Eye (tissue), 1 donor: ENCODE measurements at regions not wholly inside any gene's neighbourhood (a gene's known extent, or its start where the extent isn't known, plus 50 kb on each side); places are given as distances from the start of the nearest gene placed in this dataset.

Experiments
- DNase-seq: peaks from one replicate; pipeline ENCODE4 v3.0.0-alpha.2; 2015

DNA sequence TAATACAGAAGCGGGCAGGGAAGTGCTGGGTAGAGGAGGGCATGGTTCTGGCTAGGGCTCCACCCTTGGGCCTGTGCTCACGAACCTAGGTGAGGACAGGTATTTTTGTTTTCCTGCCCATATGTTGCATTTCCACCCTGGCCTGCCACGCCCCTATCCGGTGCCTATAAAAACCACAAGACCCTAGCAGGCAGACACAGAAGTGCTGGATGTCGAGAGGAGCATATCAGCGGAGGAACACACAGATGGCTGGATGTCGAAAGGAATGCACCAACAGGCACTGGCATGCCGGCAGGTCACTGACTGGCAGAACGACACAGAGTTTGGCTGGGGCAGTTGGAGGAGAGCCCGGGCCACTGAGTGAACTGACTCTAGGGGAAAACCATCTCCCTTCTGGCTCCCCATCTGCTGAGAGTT, 316.6 kb upstream of the BOD1L1 start:
- DNase-seq, result no peak

DNA sequence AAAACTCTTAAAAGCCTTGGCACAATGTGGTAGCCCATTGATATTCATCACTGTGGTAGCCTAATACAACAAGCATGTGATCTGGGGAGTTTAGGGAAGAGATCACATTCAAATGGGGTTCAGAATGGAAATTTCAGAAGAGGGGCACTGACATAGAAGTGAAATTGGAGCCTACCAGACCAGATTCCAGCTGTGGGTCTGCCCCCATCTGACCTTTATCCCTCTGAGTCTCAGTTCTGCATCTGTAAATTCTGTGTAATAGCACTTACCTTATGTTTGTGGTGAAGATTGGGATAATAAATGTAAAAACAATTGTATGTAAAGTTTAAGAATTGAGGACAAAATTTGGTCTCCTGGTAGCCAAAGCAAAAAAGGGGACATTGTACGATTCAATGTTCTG, 320.4 kb upstream of the BOD1L1 start:
- DNase-seq, result no peak

DNA sequence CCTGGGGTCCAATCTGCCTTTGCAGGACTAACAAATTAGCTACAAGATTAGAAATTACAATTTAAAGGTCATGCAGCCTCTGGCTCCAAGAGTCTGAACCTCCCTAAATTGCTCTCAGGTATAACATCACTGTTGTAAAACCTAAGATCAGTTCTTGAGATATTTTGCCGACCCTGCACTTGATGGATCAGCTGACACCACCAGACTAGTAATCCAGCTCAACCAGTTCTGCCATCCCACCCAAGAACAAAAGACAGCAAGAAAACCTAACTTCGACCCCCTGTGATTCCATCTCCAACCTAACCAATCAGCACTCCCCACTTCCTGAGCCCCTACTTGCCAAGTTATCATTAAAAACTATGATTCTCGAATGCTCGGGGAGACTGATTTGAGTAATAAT, 323.0 kb upstream of the BOD1L1 start:
- DNase-seq, result no peak

DNA sequence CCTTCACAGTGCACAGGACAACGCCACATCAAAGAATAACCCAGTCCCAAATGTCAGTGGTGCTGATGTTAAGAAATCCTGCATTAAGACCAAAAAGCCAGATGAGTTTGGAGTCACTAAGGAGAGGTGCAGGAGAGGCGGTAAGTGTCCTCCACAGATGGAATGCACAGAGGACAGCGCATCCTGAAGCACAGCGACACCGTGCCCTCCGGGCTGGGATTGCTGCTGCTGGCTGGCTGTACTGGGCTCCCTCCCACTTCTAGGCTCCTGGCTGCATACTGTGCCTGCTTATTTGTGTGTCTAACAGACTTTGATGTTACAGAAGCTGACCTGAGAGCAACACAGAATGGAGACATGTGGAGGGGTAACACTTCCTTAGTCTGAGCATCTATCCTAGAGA, 325.6 kb upstream of the BOD1L1 start:
- no peak for DNase-seq

DNA sequence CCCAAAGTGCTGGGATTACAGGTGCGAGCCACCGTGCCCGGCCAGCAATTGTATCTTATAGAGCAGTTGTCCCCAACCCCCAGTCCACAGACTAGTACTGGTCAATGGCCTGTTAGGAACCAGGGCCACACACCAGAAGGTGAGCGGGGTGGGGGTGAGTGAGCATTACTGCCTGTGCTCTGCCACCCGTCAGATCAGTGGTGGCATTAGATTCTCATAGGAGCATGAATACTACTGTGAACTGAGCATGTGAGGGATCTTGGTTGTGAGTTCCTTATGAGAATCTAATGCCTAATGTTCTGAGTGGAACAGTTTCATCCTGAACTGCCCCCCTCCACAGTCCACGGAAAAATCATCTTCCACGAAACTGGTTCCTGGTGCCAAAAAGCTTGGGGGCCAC, 328.0 kb upstream of the BOD1L1 start:
- DNase-seq, result no peak

DNA sequence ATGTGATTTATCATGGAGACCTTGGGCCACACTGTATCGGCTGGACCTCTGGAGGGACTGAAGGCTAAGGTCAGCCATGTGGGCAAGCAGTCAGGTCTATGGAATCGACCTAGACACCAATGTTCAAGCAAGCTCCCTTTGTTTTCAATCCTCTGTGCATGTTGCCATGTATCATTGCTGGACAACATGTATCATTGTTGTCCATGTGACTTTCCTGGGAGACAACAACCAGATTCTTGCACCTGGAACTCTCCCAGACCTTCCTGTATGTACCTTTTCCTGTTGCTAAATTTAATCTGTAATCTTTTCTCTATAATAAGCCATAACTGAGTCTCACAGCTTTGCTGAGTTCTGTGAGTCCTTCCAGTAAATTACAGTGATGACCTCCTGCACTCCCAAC, 329.4 kb upstream of the BOD1L1 start:
- DNase-seq, result no peak

DNA sequence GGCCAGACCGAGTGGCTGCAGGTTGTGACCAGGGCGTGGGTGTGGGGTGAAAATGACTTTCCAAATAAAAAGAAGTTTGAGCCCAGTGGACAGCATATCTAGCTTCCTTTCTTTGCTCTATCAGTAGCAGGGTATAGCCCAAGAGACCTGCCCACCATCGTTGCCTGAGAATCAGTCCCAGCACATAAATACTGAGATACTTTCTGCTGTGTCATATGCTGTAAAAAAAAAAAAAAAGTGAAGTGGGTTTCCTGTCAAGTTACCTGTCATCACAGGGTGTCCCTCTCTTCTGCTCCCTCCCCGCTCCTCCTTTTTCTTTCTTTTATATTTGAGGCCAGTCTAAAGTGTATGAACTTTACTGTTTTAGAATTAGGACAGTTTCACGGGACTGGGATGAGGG, 330.3 kb upstream of the BOD1L1 start:
- no peak for DNase-seq

DNA sequence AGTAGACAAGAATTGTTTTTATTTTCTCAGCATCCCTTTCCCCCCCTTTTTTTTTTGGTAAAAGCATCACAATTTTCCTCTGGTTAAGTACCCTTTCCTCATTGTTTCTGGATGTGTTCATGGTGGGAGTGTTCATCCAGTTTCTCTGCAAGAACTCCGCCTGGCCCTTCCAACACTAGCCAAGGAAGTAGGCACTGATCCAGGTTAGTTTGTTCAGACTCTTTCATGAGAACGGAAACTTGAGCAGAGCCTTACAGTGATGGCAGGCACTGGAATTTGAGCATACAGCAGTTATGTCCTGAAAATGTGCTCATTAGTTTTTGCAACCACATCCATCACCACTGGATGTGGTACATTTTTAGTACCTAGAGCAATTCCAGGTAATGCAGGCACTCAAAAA, 336.1 kb upstream of the BOD1L1 start:
- DNase-seq, result no peak

DNA sequence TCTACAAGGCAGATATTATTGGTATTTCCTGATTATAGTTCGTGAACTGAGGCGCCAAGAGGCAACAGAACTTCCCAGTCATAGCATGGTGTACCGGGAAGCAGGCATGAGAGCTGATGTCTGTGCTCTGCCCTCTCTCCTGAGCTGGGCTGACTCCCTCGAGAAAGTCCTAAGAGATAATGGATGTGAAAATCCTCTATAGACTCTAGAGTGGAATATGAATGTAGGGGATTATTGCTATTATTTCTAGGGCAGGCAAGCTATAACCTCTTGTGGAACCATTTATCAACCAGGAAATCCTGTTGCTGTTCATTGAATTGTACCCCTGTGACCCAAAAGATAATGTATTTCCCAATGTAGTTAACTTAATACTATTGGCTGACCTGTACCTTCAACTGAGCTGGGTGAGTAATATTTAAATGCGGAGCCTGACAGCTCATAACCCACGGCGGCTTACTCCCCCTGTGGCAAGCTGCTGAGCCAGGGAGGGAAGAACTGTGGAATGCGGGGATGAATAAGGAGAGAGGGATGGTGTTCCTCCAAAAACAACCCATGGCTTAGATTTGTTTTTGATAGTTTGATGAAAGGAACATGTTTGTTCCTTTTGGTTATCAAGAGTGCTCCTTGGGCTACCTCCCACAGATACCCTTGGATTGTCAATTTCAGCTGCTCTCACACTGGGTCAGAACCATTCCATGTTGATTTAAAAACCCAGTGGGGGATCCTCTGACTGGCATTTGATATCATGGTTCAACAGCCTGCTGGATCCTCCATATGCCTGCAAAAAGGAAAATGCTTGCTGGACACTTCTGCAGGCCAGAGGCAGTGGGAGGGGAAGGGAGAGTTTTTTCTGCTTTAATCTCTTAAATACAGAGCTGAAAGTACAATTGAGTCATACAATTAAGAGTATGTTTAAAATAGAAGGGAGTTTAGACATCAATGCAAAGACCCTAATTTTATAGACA, 339.0 kb upstream of the BOD1L1 start:
- no peak for DNase-seq

DNA sequence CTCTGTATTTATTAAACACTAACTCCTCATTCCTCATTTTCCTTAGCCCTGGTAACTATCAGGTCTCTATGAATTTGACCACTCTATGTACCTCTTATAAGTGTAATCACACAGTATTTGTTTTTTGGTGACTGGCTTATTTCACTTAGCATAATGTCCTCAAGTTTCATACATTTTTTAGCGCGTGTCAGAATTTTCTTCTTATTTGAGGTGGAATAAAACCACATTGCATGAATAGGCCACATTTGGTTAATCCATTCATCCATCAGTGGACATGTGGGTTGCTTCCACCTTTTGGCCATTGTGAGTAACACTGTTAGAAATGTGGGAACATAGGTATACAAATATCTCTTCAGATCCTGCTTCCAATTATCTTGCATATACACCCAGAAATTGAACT, 341.2 kb upstream of the BOD1L1 start:
- no peak for DNase-seq

DNA sequence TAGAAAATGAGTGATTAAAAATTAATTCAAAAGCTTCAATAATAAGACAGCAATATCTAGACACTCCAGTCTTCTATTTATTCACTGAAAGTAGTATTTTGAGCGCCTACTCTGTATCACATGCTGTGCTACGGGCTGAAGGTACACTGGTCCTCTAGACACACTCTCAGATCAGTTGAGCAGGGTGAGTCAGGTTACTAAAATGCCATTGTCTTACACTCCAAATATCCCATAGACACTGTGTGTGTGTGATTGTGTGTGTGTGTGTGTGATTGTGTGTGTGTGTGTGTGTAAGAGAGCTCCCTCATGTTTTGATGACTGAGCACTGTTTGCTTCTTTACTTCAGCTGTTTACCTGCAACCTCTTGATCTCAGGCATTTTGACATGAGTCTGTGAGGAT, 342.8 kb upstream of the BOD1L1 start:
- DNase-seq, result no peak

DNA sequence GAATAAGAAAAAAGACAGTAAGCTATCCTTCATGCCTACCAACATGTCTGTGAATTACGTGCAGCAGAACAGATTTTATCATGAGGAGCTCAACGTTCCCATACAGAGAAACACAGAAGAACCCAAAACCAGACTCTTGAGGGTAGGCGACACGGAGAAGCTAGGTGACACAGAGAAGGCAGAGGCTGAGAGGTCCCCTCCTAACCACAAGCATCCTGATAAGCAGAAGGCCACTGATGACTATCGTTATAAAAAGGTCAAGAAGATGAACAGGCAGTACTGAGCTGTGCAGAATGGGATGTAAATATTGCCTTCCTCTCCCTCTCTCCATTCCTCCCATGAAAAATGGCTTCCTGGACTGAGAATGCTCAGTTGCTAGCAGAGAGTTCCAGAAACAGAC, 350.2 kb upstream of the BOD1L1 start:
- no peak for DNase-seq

DNA sequence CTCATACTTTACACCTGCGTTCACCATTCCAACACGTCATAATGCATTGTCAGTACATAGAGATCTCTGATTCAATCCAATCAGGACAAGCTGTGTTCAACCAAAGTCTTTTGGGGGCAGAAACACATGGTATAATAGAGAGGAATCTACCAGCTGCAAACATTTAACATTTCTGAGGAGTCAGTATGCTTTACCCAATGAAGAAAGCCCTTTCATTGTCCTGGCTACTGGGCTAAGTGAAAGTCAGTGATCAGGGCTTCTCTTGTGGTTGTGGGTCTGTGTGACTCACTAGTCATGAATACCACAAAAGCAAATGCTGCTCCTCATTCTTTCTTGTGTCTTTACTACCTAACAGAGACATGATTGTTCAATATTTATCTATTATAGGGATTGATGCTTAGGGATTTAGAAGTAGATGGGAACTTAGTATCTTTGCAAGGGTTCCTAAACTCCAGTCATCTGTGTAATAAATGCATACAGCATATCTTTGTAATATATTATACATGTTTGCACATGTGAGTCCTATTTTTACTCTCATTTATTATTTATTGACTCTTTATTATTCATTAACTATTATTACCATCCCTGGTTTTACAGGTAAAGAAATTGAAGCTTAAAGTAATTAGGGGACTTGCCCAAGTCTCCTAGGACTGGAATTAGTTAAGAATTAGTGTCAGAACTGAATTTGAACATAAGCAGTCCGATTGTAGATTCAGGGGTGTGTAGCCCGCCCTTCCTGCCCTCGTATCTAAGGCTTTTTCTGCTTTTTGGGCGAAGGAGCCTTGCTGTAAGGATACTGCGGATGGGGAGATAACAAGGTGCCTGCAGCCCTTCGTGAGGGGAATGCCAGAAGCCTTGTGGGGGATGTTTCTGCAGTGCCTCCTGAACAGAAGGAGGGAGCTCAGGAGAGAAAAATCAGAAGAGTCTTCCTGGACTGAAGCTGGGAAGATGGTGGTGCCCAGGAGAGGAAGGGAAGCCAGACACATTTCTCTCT, 353.1 kb upstream of the BOD1L1 start:
- no peak for DNase-seq

DNA sequence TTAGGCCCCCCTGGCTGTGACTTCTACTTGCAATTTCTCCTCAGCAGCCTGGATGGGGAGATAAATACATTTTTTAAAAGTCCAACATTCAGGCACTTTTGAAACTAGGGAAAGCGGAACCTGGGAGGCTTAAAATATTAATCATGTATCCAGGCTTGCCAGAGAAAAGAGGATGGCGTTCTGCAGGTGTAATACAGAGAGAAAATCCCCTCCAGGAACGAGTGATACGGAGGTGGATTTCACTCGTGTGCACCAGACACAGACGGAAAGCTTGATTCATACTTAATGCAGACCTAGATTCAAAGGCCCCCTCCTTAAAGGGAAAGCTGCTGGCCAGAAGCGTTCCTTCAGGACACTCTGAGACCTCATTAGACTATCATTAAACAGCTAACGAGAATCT, 354.0 kb upstream of the BOD1L1 start:
- no peak for DNase-seq

DNA sequence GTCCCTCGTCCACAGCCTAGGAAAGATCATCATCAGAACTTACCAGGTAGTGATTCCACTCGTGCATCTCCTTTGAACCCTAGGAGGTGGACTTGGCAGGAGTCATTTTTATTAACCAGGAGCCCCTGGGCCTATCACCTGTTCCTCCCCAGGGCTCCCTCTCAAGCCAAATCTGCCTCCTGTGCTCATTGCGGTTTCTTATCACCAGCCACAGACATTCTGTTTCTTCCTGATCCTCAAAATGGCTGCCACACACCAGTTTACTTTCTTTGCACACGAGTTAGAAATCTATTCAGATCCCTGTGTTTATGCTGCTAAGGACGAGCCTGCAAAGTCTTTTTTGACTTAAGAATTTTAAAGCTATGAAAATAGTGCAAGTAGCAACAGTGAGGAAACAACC, 354.5 kb upstream of the BOD1L1 start:
- DNase-seq, result no peak

DNA sequence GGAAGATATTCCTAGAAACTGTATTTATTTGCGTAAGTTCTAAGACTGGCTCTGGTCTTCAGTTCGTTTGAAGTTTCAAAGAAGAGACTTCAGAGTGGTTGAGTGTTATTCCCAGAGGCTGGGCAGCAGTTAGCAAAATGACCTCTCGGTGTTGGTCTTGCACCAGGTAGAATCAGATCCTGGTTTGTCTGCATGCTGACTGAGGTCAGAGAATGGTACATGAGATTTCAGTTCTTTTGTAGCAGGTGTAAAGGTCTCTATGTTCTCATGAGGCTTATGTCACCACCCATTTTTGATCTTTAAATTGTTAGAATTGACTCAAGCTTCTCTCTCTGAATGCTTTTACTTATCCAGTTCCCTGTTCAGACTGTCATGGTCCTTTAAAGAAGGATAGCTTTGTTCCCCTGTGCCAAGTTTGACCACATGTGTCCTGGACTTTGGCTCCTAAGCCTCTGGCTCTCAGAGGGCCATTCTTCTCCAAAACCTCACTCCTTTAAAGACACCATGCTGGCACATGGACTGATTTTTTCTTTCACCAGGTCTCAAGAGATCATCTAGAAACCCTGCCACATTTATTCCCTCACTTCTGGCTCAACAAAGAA, 355.8 kb upstream of the BOD1L1 start:
- DNase-seq, result no peak

DNA sequence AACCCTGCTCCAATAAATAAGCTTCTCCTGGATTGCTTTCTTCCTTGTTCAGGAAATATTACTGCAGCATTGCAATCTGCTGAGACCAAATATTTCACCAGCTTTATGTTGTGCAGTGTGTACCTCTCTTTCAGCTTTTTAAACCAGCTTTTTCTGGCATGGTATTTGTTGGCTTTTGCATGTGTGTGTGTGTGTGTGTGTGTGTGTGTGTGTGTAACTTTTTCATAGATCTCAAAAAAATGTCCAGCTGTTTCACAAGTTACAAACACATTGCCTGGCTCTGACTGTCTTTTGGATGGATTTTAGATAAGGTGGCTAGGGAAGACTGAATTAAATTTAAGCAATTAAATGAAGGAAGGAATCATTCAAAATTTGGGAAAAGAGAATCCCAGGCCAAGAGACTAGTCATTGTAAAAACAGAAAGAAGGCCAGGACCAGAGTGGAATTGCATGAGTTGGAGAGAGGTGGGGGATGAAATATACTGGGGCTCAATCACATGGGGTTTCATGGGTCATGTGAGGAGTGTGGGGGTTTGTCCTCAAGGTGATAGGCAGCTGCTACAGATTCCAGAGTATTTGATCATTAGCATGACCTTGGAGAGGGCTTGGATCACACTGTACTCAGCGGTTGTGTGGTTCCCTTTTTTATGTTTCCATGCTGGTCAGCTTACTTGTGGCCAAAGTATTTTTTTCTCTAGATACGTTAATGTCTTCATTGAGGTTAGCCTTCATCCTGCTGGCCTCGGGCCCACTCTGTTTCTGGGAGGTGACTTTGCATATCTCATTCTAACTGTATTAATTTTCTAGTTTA, 357.7 kb upstream of the BOD1L1 start:
- no peak for DNase-seq

DNA sequence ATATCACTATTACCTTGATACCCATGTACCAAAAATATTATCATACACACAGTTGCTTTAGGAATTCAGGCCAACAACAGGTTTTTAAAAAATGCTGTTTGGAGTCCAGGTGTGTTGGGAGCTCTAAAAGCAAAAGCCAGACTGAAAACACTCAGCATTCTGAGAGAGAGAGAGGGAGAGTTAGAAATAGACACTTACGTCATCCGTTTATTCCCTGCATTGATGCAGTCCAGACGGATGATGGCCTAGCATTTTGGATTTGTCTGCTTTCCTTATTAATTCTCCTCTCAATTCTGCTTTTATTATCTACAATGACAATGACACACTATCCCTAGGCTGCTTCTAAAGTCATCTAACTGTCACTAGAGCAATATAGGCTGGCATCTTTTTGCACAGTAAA, 358.3 kb upstream of the BOD1L1 start:
- no peak for DNase-seq

DNA sequence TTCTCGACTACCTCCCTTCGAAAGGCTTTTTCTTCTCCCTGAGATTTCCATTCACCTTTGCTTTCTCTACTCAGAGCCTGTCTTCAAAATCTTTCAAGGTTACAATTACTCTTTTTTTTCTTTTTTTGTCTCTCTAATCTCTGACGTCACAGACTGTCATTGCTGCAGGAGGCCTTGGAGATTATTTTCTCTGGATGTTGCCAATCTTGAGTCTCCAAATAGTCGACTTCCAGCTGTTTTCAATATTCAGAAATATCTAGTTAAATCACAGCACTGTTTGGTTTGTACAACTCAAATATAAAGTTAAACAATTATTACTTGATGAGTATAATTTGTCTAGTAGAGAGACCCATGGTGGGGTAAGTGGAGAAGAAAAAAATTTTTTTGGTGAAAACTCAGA, 359.0 kb upstream of the BOD1L1 start:
- DNase-seq, result no peak

DNA sequence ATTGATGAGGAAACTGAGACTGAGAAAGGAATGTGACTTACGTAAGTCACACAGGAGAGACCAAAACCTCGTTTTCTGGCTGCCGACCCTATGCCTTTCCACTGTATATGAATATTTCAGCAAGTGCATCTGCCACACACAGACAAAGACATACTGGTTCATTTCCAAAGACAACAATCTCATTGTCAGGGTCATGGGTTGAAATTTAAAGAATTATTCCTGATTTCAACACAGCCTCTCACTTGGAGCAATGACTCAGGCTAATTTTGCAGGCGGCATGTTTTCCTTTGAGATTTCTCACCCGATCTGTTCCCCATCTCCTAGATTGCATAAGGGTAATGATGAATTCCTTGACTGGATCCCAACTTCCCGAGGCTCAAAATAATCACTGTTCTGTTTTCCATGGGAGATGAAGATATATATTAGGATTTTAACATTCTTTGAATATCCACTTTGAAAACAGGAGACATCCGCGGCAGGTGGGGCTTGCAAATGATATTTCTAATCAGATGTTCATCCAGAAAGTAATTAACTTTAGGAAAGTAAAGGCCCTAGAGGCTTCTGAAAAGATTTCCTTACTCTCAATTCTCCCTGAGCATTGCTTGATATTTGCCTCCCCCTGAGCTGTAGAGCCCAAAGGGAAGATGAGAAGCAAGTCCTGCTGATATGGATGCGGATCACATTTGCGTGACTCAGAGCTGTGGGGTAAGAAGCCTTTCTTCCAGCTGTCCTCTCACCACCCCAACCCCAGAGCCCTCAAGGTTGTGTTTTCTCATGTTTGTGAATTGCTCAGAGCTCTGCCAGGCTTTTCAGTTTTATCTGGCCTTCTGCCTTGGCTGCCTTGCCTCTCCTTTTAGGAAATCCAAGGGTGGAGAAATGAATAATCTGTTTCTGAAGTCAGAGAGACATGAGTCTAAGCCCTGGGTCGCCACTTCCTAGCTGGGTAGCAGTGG, 361.1 kb upstream of the BOD1L1 start:
- DNase-seq, result no peak

DNA sequence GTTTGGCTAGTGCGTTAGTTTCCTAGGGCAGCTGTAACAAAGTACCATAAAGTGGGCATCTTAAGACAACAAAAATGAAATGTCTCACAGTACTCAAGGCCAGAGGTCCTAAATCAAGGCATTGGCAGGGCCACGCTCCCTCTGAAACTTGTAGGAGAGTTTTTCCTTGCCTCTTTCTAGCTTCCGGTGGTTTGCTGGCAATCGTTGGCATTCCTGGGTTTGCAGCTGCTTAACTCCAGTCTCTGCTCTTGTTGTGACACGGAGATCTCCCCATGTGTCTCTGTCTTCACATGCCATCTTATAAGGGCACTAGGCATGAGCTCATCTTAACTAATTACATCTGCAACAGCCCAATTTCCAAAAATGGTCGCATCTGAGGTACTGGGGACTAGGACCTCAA, 362.0 kb upstream of the BOD1L1 start:
- DNase-seq, result no peak
